ENCODE measurements at regions not wholly inside any gene's neighbourhood (a gene's known extent, or its start where the extent isn't known, plus 50 kb on each side); places are given as distances from the start of the nearest gene placed in this dataset.
"Not testable (repeated sequence)": the region's sequence is repeated elsewhere in the genome, so short reads cannot be mapped to it uniquely, and the experiment has no call there.

- H3K9me3 Mint-ChIP-seq = no peaks in the 10 kb centered on the region
- H3K4me1 Mint-ChIP-seq (ENCODE audit: low read depth in 2 of 2) = peaks cover 9 to 12% of the 10 kb centered on the region in 2 donors
- no peaks in the 10 kb centered on the region for H3K36me3 Mint-ChIP-seq
- H3K27me3 Mint-ChIP-seq = peaks cover 25 to 44% of the 10 kb centered on the region in 2 donors
- H3K4me3 Mint-ChIP-seq = no peak overlapping the region
- H3K27ac Mint-ChIP-seq = no peak overlapping the region
- ATAC-seq (no peak), DNase-seq (ENCODE audit: low spot score) (no peak)
Observed at GRCh38 chr5:88656221-88656950, 226.6 kb downstream of the MEF2C start.

- Mint-ChIP-seq H3K36me3 (no peaks in the 10 kb centered on the region), H3K4me1 (ENCODE audit: low read depth in 2 of 2) (no peaks in the 10 kb centered on the region), H3K4me3 (no peak overlapping the region), H3K9me3 (no peaks in the 10 kb centered on the region), H3K27ac (no peak overlapping the region), H3K27me3 (peaks cover 30 to 36% of the 10 kb centered on the region in 2 donors)
- DNase-seq (ENCODE audit: low spot score) (no peak), ATAC-seq (no peak)
Observed at GRCh38 chr5:88653471-88653870, 229.5 kb downstream of the MEF2C start.

- ATAC-seq (no peak), DNase-seq (ENCODE audit: low spot score) (no peak)
- Mint-ChIP-seq H3K27me3 (peaks cover 29 to 43% of the 10 kb centered on the region in 2 donors), H3K4me1 (ENCODE audit: low read depth in 2 of 2) (no peaks in the 10 kb centered on the region), H3K9me3 (no peaks in the 10 kb centered on the region), H3K27ac (no peak overlapping the region), H3K36me3 (no peaks in the 10 kb centered on the region), H3K4me3 (no peak overlapping the region)
Observed at GRCh38 chr5:88647901-88648300, 235.1 kb downstream of the MEF2C start.

- Mint-ChIP-seq H3K9me3 (no peaks in the 10 kb centered on the region), H3K27ac (no peak overlapping the region), H3K4me1 (ENCODE audit: low read depth in 2 of 2) (no peaks in the 10 kb centered on the region), H3K27me3 (peaks cover 24 to 34% of the 10 kb centered on the region in 2 donors), H3K4me3 (no peak overlapping the region), H3K36me3 (no peaks in the 10 kb centered on the region)
- no peak for ATAC-seq
- no peak for DNase-seq (ENCODE audit: low spot score)
Observed at GRCh38 chr5:88646866-88647265, 236.1 kb downstream of the MEF2C start.

GRCh38 chr5:88644676-88645075 is 238.3 kb downstream of the MEF2C start:
- H3K4me1 Mint-ChIP-seq (ENCODE audit: low read depth in 2 of 2) = no peaks in the 10 kb centered on the region
- ATAC-seq (no peak), DNase-seq (ENCODE audit: low spot score) (no peak)
- no peaks in the 10 kb centered on the region for H3K36me3 Mint-ChIP-seq
- peaks cover 12 to 25% of the 10 kb centered on the region in 2 donors for H3K27me3 Mint-ChIP-seq
- no peaks in the 10 kb centered on the region for H3K9me3 Mint-ChIP-seq
- H3K4me3 Mint-ChIP-seq = no peak overlapping the region
- no peak overlapping the region for H3K27ac Mint-ChIP-seq

GRCh38 chr5:88643315-88643714 is 239.7 kb downstream of the MEF2C start:
- no peaks in the 10 kb centered on the region for H3K9me3 Mint-ChIP-seq
- ATAC-seq = no peak

GRCh38 chr5:88634014-88634413 is 249.0 kb downstream of the MEF2C start:
- H3K9me3 Mint-ChIP-seq = no peaks in the 10 kb centered on the region
- H3K27ac Mint-ChIP-seq = no peak overlapping the region
- peaks cover 10 to 30% of the 10 kb centered on the region in 2 donors for H3K27me3 Mint-ChIP-seq
- no peaks in the 10 kb centered on the region for H3K36me3 Mint-ChIP-seq
- no peaks in the 10 kb centered on the region for H3K4me1 Mint-ChIP-seq (ENCODE audit: low read depth in 2 of 2)
- H3K4me3 Mint-ChIP-seq = no peak overlapping the region
- DNase-seq (ENCODE audit: low spot score) = no peak
- ATAC-seq = no peak

More at GRCh38 chr5:88643315-88643714, 239.7 kb downstream of the MEF2C start:
- Mint-ChIP-seq H3K4me1 (ENCODE audit: low read depth in 2 of 2) (no peaks in the 10 kb centered on the region), H3K4me3 (no peak overlapping the region), H3K27ac (no peak overlapping the region), H3K27me3 (peaks cover 10 to 32% of the 10 kb centered on the region in 2 donors), H3K36me3 (no peaks in the 10 kb centered on the region)
- no peak for DNase-seq (ENCODE audit: low spot score)

GRCh38 chr5:88622890-88623289 is 260.1 kb downstream of the MEF2C start:
- not testable (repeated sequence) for H3K4me1 Mint-ChIP-seq (ENCODE audit: low read depth in 2 of 2); H3K27me3 Mint-ChIP-seq; H3K36me3 Mint-ChIP-seq; DNase-seq (ENCODE audit: low spot score); ATAC-seq; H3K27ac Mint-ChIP-seq; H3K4me3 Mint-ChIP-seq
- H3K9me3 Mint-ChIP-seq = peaks cover 19% of the 10 kb centered on the region

GRCh38 chr5:88615767-88616166 is 267.2 kb downstream of the MEF2C start:
- peaks cover 11% of the 10 kb centered on the region for H3K9me3 Mint-ChIP-seq
- H3K36me3 Mint-ChIP-seq; H3K4me3 Mint-ChIP-seq; DNase-seq (ENCODE audit: low spot score); ATAC-seq; H3K27ac Mint-ChIP-seq; H3K4me1 Mint-ChIP-seq (ENCODE audit: low read depth in 2 of 2): not testable (repeated sequence)
- H3K27me3 Mint-ChIP-seq = peaks cover 8 to 19% of the 10 kb centered on the region in 2 donors

- H3K27me3 Mint-ChIP-seq = peaks cover 12 to 17% of the 10 kb centered on the region in 2 donors
- ATAC-seq = no peak
- no peak overlapping the region for H3K4me3 Mint-ChIP-seq
- H3K9me3 Mint-ChIP-seq = peaks cover 2% of the 10 kb centered on the region
- no peak overlapping the region for H3K27ac Mint-ChIP-seq
- H3K36me3 Mint-ChIP-seq = no peaks in the 10 kb centered on the region
- no peaks in the 10 kb centered on the region for H3K4me1 Mint-ChIP-seq (ENCODE audit: low read depth in 2 of 2)
- DNase-seq (ENCODE audit: low spot score) = no peak
Observed at GRCh38 chr5:88613051-88613450, 269.9 kb downstream of the MEF2C start.

GRCh38 chr5:88610586-88610985 is 272.4 kb downstream of the MEF2C start:
- peaks cover 16 to 17% of the 10 kb centered on the region in 2 donors for H3K27me3 Mint-ChIP-seq
- H3K9me3 Mint-ChIP-seq = no peaks in the 10 kb centered on the region
- H3K27ac Mint-ChIP-seq = no peak overlapping the region
- no peak overlapping the region for H3K4me3 Mint-ChIP-seq
- no peak for ATAC-seq
- DNase-seq (ENCODE audit: low spot score) = no peak
- no peaks in the 10 kb centered on the region for H3K4me1 Mint-ChIP-seq (ENCODE audit: low read depth in 2 of 2)
- H3K36me3 Mint-ChIP-seq = no peaks in the 10 kb centered on the region

- Mint-ChIP-seq H3K9me3 (no peaks in the 10 kb centered on the region), H3K27me3 (peaks cover 17 to 22% of the 10 kb centered on the region in 2 donors), H3K4me1 (ENCODE audit: low read depth in 2 of 2) (no peaks in the 10 kb centered on the region), H3K4me3 (no peak overlapping the region), H3K27ac (no peak overlapping the region), H3K36me3 (no peaks in the 10 kb centered on the region)
- DNase-seq (ENCODE audit: low spot score) = no peak
- ATAC-seq = no peak
Observed at GRCh38 chr5:88607492-88607891, 275.5 kb downstream of the MEF2C start.

- no peak overlapping the region for H3K4me3 Mint-ChIP-seq
- H3K9me3 Mint-ChIP-seq = no peaks in the 10 kb centered on the region
- DNase-seq (ENCODE audit: low spot score) = no peak
- H3K4me1 Mint-ChIP-seq (ENCODE audit: low read depth in 2 of 2) = no peaks in the 10 kb centered on the region
- H3K27me3 Mint-ChIP-seq = peaks cover 16 to 25% of the 10 kb centered on the region in 2 donors
- ATAC-seq = no peak
- H3K27ac Mint-ChIP-seq = no peak overlapping the region
- no peaks in the 10 kb centered on the region for H3K36me3 Mint-ChIP-seq
Observed at GRCh38 chr5:88606626-88607025, 276.4 kb downstream of the MEF2C start.

GRCh38 chr5:88606173-88606572 is 276.8 kb downstream of the MEF2C start:
- H3K4me1 Mint-ChIP-seq (ENCODE audit: low read depth in 2 of 2) = no peaks in the 10 kb centered on the region
- H3K27me3 Mint-ChIP-seq = peaks cover 11 to 22% of the 10 kb centered on the region in 2 donors
- no peak overlapping the region for H3K4me3 Mint-ChIP-seq
- H3K9me3 Mint-ChIP-seq = no peaks in the 10 kb centered on the region
- ATAC-seq = no peak
- H3K36me3 Mint-ChIP-seq = no peaks in the 10 kb centered on the region
- DNase-seq (ENCODE audit: low spot score) = no peak
- no peak overlapping the region for H3K27ac Mint-ChIP-seq

GRCh38 chr5:88602584-88602983 is 280.4 kb downstream of the MEF2C start:
- no peak for ATAC-seq
- Mint-ChIP-seq H3K27me3 (peaks cover 2 to 15% of the 10 kb centered on the region in 2 donors), H3K36me3 (no peaks in the 10 kb centered on the region), H3K27ac (no peak overlapping the region), H3K4me3 (no peak overlapping the region), H3K9me3 (no peaks in the 10 kb centered on the region), H3K4me1 (ENCODE audit: low read depth in 2 of 2) (no peaks in the 10 kb centered on the region)
- DNase-seq (ENCODE audit: low spot score) = no peak

Measured in natural killer cell treated with Interleukin-12 subunit alpha and Interleukin-12 subunit beta and Interleukin-15 and Interleukin-18, amount 100 ng/mL, for 72 hours (primary cell).